ENCODE measurements at regions not wholly inside any gene's neighbourhood (a gene's known extent, or its start where the extent isn't known, plus 50 kb on each side); places are given as distances from the start of the nearest gene placed in this dataset.

GRCh38 chr12:23221926-23222325, 597.0 kb downstream of the ETNK1 start:
- Histone ChIP-seq H3K4me1 (ENCODE audit: control insufficient read depth, extremely low read depth, insufficient read depth, low read length) (no peaks in the 10 kb centered on the region), H4K20me1 (ENCODE audit: control insufficient read depth, extremely low read depth, insufficient read depth, low read length) (no peaks in the 10 kb centered on the region), H3K27ac (ENCODE audit: insufficient read depth, low read length) (no peak overlapping the region), H3K27me3 (ENCODE audit: control insufficient read depth, insufficient read depth, low read length) (no peaks in the 10 kb centered on the region), H3K36me3 (ENCODE audit: control insufficient read depth, insufficient read depth, low read length) (no peaks in the 10 kb centered on the region), H3K9me3 (ENCODE audit: control insufficient read depth, insufficient read depth, low read depth, low read length) (no peaks in the 10 kb centered on the region), H2AFZ (ENCODE audit: low read length) (no peak overlapping the region), H3K9ac (ENCODE audit: insufficient read depth, low read length) (no peak overlapping the region), H3K4me3 (replicated peaks in 1 of 4; ENCODE audit: control extremely low read depth in 1 of 4, insufficient read depth in 1 of 4, low read depth in 3 of 4, low read length in 4 of 4) (no peak overlapping the region), H3K79me2 (ENCODE audit: control insufficient read depth, insufficient read depth, low read length) (no peaks in the 10 kb centered on the region), H3K4me2 (ENCODE audit: extremely low read depth, insufficient read depth, low read length) (no peak overlapping the region)
- TF ChIP-seq EZH2 (IDR thresholded peaks at IDR 0.05; ENCODE audit: low read length, missing control alignments) (no peak), CTCF (conservative IDR thresholded peaks at IDR 0.05 in 1 of 2, IDR thresholded peaks at IDR 0.05 in 1 of 2; ENCODE audit: low read depth in 1 of 2, low read length in 2 of 2) (no peak)
- DNase-seq (ENCODE audit: low read depth in 2 of 2) = no peak

GRCh38 chr12:23222801-23223200, 597.8 kb downstream of the ETNK1 start:
- H4K20me1 ChIP-seq (ENCODE audit: control insufficient read depth, extremely low read depth, insufficient read depth, low read length) = no peaks in the 10 kb centered on the region
- H3K4me1 ChIP-seq (ENCODE audit: control insufficient read depth, extremely low read depth, insufficient read depth, low read length) = no peaks in the 10 kb centered on the region
- H3K4me3 ChIP-seq (replicated peaks in 1 of 4; ENCODE audit: control extremely low read depth in 1 of 4, insufficient read depth in 1 of 4, low read depth in 3 of 4, low read length in 4 of 4) = no peak overlapping the region
- H3K27ac ChIP-seq (ENCODE audit: insufficient read depth, low read length) = no peak overlapping the region
- H3K9ac ChIP-seq (ENCODE audit: insufficient read depth, low read length) = no peak overlapping the region
- no peak overlapping the region for H2AFZ ChIP-seq (ENCODE audit: low read length)
- H3K27me3 ChIP-seq (ENCODE audit: control insufficient read depth, insufficient read depth, low read length) = no peaks in the 10 kb centered on the region
- no peaks in the 10 kb centered on the region for H3K9me3 ChIP-seq (ENCODE audit: control insufficient read depth, insufficient read depth, low read depth, low read length)
- TF ChIP-seq EZH2 (IDR thresholded peaks at IDR 0.05; ENCODE audit: low read length, missing control alignments) = no peak
- TF ChIP-seq CTCF (conservative IDR thresholded peaks at IDR 0.05 in 1 of 2, IDR thresholded peaks at IDR 0.05 in 1 of 2; ENCODE audit: low read depth in 1 of 2, low read length in 2 of 2) = no peak
- H3K79me2 ChIP-seq (ENCODE audit: control insufficient read depth, insufficient read depth, low read length) = no peaks in the 10 kb centered on the region
- DNase-seq (ENCODE audit: low read depth in 2 of 2) = no peak
- no peak overlapping the region for H3K4me2 ChIP-seq (ENCODE audit: extremely low read depth, insufficient read depth, low read length)
- H3K36me3 ChIP-seq (ENCODE audit: control insufficient read depth, insufficient read depth, low read length) = no peaks in the 10 kb centered on the region

GRCh38 chr12:23228101-23228500, 603.1 kb downstream of the ETNK1 start:
- DNase-seq (ENCODE audit: low read depth in 2 of 2) = no peak
- Histone ChIP-seq H3K9me3 (ENCODE audit: control insufficient read depth, insufficient read depth, low read depth, low read length) (no peaks in the 10 kb centered on the region), H3K4me2 (ENCODE audit: extremely low read depth, insufficient read depth, low read length) (no peak overlapping the region), H3K4me1 (ENCODE audit: control insufficient read depth, extremely low read depth, insufficient read depth, low read length) (no peaks in the 10 kb centered on the region), H2AFZ (ENCODE audit: low read length) (no peak overlapping the region), H3K36me3 (ENCODE audit: control insufficient read depth, insufficient read depth, low read length) (no peaks in the 10 kb centered on the region), H3K27ac (ENCODE audit: insufficient read depth, low read length) (no peak overlapping the region), H3K27me3 (ENCODE audit: control insufficient read depth, insufficient read depth, low read length) (no peaks in the 10 kb centered on the region), H3K79me2 (ENCODE audit: control insufficient read depth, insufficient read depth, low read length) (no peaks in the 10 kb centered on the region), H3K4me3 (replicated peaks in 1 of 4; ENCODE audit: control extremely low read depth in 1 of 4, insufficient read depth in 1 of 4, low read depth in 3 of 4, low read length in 4 of 4) (no peak overlapping the region), H3K9ac (ENCODE audit: insufficient read depth, low read length) (no peak overlapping the region), H4K20me1 (ENCODE audit: control insufficient read depth, extremely low read depth, insufficient read depth, low read length) (no peaks in the 10 kb centered on the region)
- TF ChIP-seq CTCF (conservative IDR thresholded peaks at IDR 0.05 in 1 of 2, IDR thresholded peaks at IDR 0.05 in 1 of 2; ENCODE audit: low read depth in 1 of 2, low read length in 2 of 2) = no peak
